ENCODE measurements at regions not wholly inside any gene's neighbourhood (a gene's known extent, or its start where the extent isn't known, plus 50 kb on each side); places are given as distances from the start of the nearest gene placed in this dataset.

- no TSS peak for BruUV-seq (replicated peaks)
- Histone ChIP-seq H3K9ac (replicated peaks; ENCODE audit: extremely low read depth, insufficient read depth, low read length) (no peak overlapping the region), H3K27me3 (ENCODE audit: control insufficient read depth in 2 of 2, insufficient read depth in 2 of 2, low read length in 2 of 2) (peaks cover 0 to 1% of the 10 kb centered on the region in 2 experiments), H3K9me3 (replicated peaks; ENCODE audit: control insufficient read depth, insufficient read depth, low read length) (no peaks in the 10 kb centered on the region), H3K9me1 (replicated peaks; ENCODE audit: control insufficient read depth, extremely low read depth, insufficient read depth, low read length) (no peaks in the 10 kb centered on the region), H2AFZ (ENCODE audit: low read depth, low read length) (no peak overlapping the region), H4K20me1 (replicated peaks; ENCODE audit: control insufficient read depth, extremely low read depth, insufficient read depth, low read length) (no peaks in the 10 kb centered on the region), H3K79me2 (ENCODE audit: control insufficient read depth, insufficient read depth, low read length) (no peaks in the 10 kb centered on the region), H3K27ac (ENCODE audit: insufficient read depth, low read depth, low read length) (no peak overlapping the region), H3K36me3 (ENCODE audit: control insufficient read depth in 2 of 2, extremely low read depth in 1 of 2, insufficient read depth in 2 of 2, low read length in 2 of 2) (no peaks in the 10 kb centered on the region), H3K4me1 (ENCODE audit: control insufficient read depth, extremely low read depth, insufficient read depth, low read length) (no peaks in the 10 kb centered on the region), H3K4me3 (replicated peaks in 1 of 3; ENCODE audit: insufficient read depth in 1 of 3, low read depth in 1 of 3, low read length in 3 of 3) (no peak overlapping the region), H3K4me2 (ENCODE audit: insufficient read depth, low read length) (no peak overlapping the region)
- POLR2A ChIA-PET, result no interaction called here
- TF ChIP-seq GATA2 (IDR thresholded peaks at IDR 0.05; ENCODE audit: insufficient read depth, insufficient read length, low read depth, low read length) (no peak), FOS (IDR thresholded peaks at IDR 0.05; ENCODE audit: borderline replicate concordance, insufficient read depth, low read length) (no peak), JUN (IDR thresholded peaks at IDR 0.05; ENCODE audit: borderline replicate concordance, insufficient read depth, insufficient read length, low read depth) (no peak), MAX (IDR thresholded peaks at IDR 0.05; ENCODE audit: insufficient read depth, insufficient read length) (no peak), MYC (IDR thresholded peaks at IDR 0.05; ENCODE audit: low read depth, low read length) (no peak), POLR2A (IDR thresholded peaks at IDR 0.05; ENCODE audit: low read depth, low read length) (no peak), POLR2AphosphoS5 (IDR thresholded peaks at IDR 0.05; ENCODE audit: insufficient read depth, low read depth, low read length) (no peak), EZH2 (IDR thresholded peaks at IDR 0.05; ENCODE audit: borderline replicate concordance, low read depth, low read length, severe bottlenecking) (no peak), CTCF (IDR thresholded peaks at IDR 0.05; ENCODE audit: extremely low read depth in 1 of 2, insufficient read depth in 1 of 2, low read depth in 1 of 2, low read length in 2 of 2) (no peak)
- FAIRE-seq (no peak), DNase-seq (ENCODE audit: low read depth, low spot score) (no peak)
- dilution Hi-C loops (cut with MboI; ENCODE audit: extremely low pct_ligation_motif_present, low sequenced_read_pairs) (no loop called here), intact Hi-C loops (cut with micrococcal nuclease) (no loop called here)
- CTCF ChIA-PET, result interaction anchor here (0.7 to 6.7 kb wide), 4 partner anchors 15 to 965 kb away, joined by 4 to 123 read pairs (median 20); no protein-coding TSS in a partner anchor
Measured at GRCh38 chr2:138831154-138831553, 51.0 kb upstream of the NXPH2 start.
